NCI-H510A (cell line): ENCODE measurements at regions not wholly inside any gene's neighbourhood (a gene's known extent, or its start where the extent isn't known, plus 50 kb on each side); places are given as distances from the start of the nearest gene placed in this dataset.
"Not testable (repeated sequence)": the region's sequence is repeated elsewhere in the genome, so short reads cannot be mapped to it uniquely, and the experiment has no call there.

ENCODE experiments used
- DNase-seq: peaks from one replicate; lab custom pipeline; 2025; lab: John Stamatoyannopoulos, UW

GRCh38 chr21:35398346-35398982 lies 349.4 kb upstream of the RUNX1 start:
- no peak for DNase-seq

DNA sequence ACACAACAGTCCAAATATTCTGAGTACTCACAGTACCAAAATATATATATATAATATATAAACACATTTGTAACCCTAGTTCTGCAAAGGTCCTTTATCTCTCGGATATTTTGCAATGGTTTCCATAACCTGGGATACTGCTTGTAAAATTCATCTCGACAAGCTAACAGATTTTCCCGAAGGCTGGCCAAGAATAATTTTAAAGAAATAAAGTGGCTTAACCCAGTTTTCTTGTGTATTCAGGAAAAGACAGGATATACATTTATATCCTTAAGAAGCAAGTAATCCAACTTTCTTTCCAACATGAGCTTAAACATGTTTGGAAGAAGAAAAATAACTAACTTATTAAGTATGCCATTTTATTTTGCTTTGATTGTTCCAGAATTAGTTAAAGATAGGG lies 348.7 kb upstream of the RUNX1 start:
- no peak for DNase-seq

- no peak for DNase-seq
These were observed 347.6 kb upstream of the RUNX1 start for GRCh38 chr21:35396655-35397054.

- no peak for DNase-seq
These were observed 346.6 kb upstream of the RUNX1 start for GRCh38 chr21:35395728-35396127.

- no peak for DNase-seq
These were observed 345.7 kb upstream of the RUNX1 start for GRCh38 chr21:35394634-35395369.

GRCh38 chr21:35394049-35394448 lies 344.9 kb upstream of the RUNX1 start:
- no peak for DNase-seq

- no peak for DNase-seq
These were observed 341.1 kb upstream of the RUNX1 start for GRCh38 chr21:35390013-35390776.

GRCh38 chr21:35386491-35387079 lies 337.5 kb upstream of the RUNX1 start:
- DNase-seq = no peak

GRCh38 chr21:35384375-35384774 lies 335.3 kb upstream of the RUNX1 start:
- no peak for DNase-seq

DNA sequence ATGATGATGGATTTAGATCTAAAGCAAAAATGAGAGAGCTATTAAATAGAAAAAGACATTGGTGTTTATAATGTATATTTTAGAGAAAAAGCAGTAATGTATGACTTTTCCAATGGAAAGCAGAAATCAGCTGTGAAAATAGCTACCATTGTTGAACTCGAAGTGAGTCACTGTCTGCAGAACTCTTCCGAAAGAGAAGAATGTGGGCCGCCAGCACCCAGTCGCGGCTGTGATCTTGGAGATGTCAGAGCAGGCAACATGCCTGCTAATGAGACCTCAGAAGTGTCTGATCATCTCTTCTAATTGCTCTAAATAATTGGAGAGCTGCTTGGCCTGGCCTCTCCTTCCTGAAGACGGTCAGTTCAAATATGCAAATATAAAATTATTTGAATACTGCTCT lies 333.6 kb upstream of the RUNX1 start:
- no peak for DNase-seq

DNA sequence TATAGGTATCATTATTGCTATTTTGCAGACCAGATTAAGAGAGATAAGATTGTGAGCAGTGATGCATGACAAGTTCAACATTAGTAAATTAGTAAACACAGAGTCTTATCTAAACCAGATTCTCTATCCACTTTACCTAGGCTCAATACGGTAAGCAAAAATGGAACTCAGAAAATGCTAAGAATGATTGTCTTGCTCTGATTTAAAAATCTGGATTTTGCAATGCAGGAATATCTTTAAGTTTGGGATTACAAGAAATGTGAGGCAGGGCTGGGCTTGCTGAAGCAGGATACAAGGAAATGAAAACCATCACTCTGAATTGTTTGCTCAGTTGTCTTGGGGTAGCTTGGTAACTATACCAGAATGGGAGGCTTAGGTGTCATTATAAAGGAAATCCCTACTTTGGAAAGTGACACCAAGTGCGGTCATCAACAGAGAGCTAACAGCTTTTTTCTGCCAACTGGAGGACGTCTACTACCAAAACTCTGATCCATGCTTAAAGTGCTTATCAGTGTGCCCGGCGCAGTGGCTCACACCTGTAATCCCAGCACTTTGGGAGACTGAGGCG lies 332.7 kb upstream of the RUNX1 start:
- DNase-seq = no peak

DNA sequence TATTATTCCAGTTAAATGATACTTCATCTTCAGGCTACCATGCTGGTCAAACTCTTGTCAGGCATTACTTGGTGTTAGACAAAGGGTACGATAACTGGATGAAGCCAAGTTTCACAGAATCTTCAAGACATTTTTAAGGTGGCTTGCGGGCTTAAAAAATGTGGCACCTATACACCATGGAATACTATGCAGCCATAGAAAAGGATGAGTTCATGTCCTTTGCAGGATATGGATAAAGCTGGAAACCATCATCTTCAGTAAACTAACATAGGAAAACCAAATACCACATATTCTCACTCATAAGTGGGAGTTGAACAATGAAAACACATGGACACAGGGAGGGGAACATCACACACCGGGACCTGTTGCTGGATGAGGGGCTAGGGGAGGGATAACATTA lies 331.2 kb upstream of the RUNX1 start:
- DNase-seq = not testable (repeated sequence)

GRCh38 chr21:35378881-35379280 lies 329.8 kb upstream of the RUNX1 start:
- DNase-seq = no peak

DNA sequence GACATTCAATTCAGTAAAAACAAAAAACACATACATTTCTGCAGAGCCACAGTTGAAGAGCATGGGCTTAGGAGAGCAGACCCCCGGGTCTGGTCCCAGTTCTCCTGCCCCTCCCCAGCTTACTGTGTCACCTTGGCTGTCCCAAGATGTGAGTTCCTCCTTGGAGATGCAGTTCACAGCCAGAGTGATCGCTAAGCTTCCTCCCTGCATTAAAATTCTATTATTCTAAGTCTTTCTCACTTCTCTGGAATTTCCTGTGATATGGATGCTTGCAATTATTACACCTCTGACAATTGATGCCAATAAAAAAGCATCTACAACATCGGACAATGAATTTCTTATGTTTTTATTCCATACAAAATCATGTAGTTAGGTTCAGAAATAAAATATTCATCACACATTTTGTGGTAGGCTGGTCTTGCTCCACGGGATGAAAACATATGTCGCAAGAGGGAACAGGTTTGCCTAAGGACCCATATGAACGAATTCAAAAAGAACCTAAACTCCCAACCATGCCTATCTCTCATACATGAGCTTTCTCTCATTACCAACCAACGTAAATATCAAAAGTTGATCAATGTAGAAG lies 328.5 kb upstream of the RUNX1 start:
- no peak for DNase-seq

DNA sequence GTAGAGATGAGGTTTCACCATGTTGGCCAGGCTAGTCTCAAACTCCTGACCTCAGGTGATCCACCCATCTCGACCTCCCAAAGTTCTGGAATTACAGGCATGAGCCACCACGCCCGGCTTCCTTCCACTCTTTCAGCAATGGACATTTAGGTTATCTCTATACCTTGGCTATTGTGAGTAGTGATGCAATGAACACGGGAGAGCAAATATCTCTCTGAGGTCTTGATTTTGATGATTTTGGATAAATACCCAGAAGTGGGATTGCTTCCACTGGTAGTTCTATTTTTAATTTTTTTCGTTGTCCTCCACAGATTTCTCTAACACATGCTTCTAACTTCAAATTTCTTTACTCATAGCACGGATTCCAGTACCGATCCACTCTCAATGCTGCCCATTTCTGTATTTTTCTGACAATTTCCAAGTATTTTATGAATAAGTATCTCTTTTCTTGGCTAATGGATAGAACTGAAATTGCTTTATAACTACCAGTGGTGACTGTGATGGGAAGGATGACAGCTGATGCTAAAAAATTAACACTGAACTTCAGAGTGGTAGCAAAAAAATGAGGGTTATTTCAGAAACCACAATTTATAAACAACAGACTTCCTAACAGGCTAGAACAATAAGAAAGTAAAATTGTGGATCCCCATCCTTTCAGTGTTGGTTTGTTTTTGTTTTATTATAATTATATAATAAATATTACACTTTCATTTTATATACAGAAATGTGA lies 327.5 kb upstream of the RUNX1 start:
- no peak for DNase-seq

GRCh38 chr21:35375115-35375514 lies 326.0 kb upstream of the RUNX1 start:
- DNase-seq = no peak

- DNase-seq = no peak
These were observed 324.9 kb upstream of the RUNX1 start for GRCh38 chr21:35373998-35374397.

- no peak for DNase-seq
These were observed 323.1 kb upstream of the RUNX1 start for GRCh38 chr21:35372201-35372600.

DNA sequence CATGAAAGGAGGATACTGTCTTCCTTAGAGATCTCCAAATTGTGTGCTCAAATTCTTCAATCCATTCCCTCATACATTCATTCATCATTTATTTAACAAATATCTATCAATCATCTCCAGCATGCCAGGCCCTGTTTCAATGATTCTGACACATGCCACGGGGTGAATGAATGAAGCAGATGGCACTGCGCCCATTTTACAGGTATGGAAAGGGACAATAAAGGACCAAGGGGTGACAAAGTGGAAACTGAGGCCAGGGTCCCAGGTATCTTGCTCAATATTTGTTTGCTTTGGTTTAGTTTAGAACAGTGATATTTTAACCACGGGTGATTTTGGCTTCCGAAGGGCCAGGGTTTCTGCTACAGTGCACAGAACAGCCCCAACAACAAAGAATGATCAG lies 321.6 kb upstream of the RUNX1 start:
- DNase-seq = no peak

GRCh38 chr21:35370071-35370470 lies 321.0 kb upstream of the RUNX1 start:
- DNase-seq = no peak

DNA sequence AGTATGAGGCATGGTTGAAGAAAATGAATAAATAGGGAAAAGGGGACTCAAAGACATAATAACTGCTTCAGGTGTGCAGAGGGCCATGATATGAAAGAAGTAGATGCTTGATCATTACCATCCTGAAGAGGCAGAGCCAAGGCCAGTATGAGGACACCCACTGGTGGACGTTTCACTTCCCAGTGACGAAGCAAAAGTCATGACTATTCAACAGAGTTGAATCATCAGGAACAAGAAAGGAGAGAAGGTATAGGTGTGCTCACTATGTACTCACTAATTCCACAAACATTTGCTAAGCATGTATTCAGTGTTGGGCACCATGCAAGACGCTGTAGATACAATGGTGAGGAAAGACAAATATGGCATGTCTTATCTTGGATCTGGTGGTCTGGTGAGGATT lies 319.2 kb upstream of the RUNX1 start:
- no peak for DNase-seq
